SJSA1 (cell line): ENCODE measurements at regions not wholly inside any gene's neighbourhood (a gene's known extent, or its start where the extent isn't known, plus 50 kb on each side); places are given as distances from the start of the nearest gene placed in this dataset.

ENCODE experiments used
- DNase-seq, 2 experiments: peaks; one replicate each; pipeline ENCODE4 v3.0.0-alpha.2; 2015 to 2020; ENCODE audit warnings: low spot score in 2 of 2, low read depth in 1 of 2
- H3K27ac ChIP-seq: fragments of 250-450 bp; sonication (Bioruptor Pico); 2 replicates; pipeline ENCODE4 v1.5.1; 2020; ENCODE audit warnings: mild to moderate bottlenecking, moderate library complexity
- H3K27me3 ChIP-seq: fragments of 250-450 bp; sonication (Bioruptor Pico); replicated peaks from 2 replicates; pipeline ENCODE4 v1.5.1; 2020; ENCODE audit warnings: mild to moderate bottlenecking, moderate library complexity
- H3K36me3 ChIP-seq: fragments of 250-450 bp; sonication (Bioruptor Pico); 2 replicates; pipeline ENCODE4 v1.5.1; 2020; ENCODE audit warnings: mild to moderate bottlenecking
- H3K4me1 ChIP-seq: fragments of 250-450 bp; sonication (Bioruptor Pico); replicated peaks from 2 replicates; pipeline ENCODE4 v1.6.1; 2021; ENCODE audit warnings: mild to moderate bottlenecking
- H3K4me3 ChIP-seq: fragments of 250-450 bp; sonication (Bioruptor Pico); 2 replicates; pipeline ENCODE4 v1.5.1; 2020; ENCODE audit warnings: mild to moderate bottlenecking
- H3K9me3 ChIP-seq: fragments of 250-450 bp; sonication (Bioruptor Pico); replicated peaks from 2 replicates; pipeline ENCODE4 v1.5.1; 2020; ENCODE audit warnings: mild to moderate bottlenecking

- no peak overlapping the region for H3K27ac ChIP-seq
- H3K4me3 ChIP-seq: no peak overlapping the region
- H3K27me3 ChIP-seq: no peaks in the 10 kb centered on the region
- no peaks in the 10 kb centered on the region for H3K9me3 ChIP-seq
- no peaks in the 10 kb centered on the region for H3K36me3 ChIP-seq
- no peaks in the 10 kb centered on the region for H3K4me1 ChIP-seq
- no peak for DNase-seq
These were observed 110.7 kb upstream of the MTPN start for GRCh38 chr7:136087881-136088280.

DNA sequence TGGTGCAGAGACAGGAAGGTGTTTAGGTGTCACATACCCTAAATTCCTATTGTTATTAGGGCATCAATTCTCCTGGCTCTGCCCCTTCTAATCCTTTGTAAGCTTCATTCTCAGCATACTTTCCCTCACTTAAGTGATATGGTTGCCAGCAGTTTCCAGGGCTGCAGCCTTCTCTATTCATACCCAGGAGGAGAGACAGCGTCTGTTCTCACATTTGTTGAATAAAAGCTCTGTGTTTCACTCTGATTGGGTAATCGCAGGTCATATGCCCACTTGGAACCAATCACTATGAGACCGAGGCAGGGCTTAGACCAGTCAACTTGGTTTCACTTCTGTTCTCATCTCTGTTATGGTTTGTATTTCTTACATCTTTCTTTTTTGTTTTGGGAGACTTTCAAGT, 109.6 kb upstream of the MTPN start:
- H3K27me3 ChIP-seq: no peaks in the 10 kb centered on the region
- H3K9me3 ChIP-seq: no peaks in the 10 kb centered on the region
- no peaks in the 10 kb centered on the region for H3K4me1 ChIP-seq
- H3K27ac ChIP-seq: peak overlapping the region; percentile 19; the same call in 1 of the 2 replicates
- peak; percentile 67 to 78 for DNase-seq
- no peaks in the 10 kb centered on the region for H3K36me3 ChIP-seq
- peak overlapping the region; percentile 30 for H3K4me3 ChIP-seq

DNA sequence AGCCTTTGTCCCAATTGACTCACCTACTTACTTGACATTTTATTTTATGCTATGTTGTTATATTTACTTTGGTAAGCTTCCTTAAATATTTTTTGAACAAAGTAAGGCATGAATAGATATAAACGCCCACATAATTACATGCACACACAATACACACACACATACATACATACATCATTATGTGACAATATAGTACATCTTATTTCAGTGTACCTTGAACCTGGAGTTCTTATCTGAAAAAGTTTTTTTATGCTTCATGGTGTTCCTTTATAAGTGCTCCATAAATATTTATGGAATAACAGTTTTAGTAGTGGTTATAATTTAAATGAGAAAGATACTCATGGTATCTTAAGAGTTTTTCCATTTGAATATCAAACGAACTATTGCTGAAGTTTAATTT, 102.8 kb upstream of the MTPN start:
- Histone ChIP-seq H3K9me3 (no peaks in the 10 kb centered on the region), H3K4me3 (no peak overlapping the region), H3K4me1 (no peaks in the 10 kb centered on the region), H3K27ac (no peak overlapping the region), H3K36me3 (no peaks in the 10 kb centered on the region), H3K27me3 (no peaks in the 10 kb centered on the region)
- no peak for DNase-seq

GRCh38 chr7:136079478-136079892, 102.3 kb upstream of the MTPN start:
- Histone ChIP-seq H3K36me3 (no peaks in the 10 kb centered on the region), H3K4me3 (no peak overlapping the region), H3K4me1 (no peaks in the 10 kb centered on the region), H3K9me3 (no peaks in the 10 kb centered on the region), H3K27ac (no peak overlapping the region), H3K27me3 (no peaks in the 10 kb centered on the region)
- DNase-seq: no peak

DNA sequence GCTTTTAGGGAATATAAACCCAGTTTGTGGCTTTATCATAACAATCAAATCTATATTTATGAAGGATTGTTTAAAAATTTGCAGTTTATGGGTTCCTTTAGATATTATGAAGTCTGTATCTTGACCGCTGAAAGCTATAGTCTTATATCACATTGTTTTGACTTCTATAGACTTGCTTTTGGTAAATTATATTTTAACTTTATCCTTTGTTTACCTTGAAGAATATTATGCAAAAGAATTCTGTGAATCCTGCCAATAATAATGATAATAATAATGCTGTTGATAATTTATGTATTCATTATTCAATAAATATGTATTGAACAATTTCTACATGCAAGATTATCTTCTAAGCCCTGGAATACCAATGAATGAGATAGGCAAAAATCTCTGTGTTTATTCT, 101.9 kb upstream of the MTPN start:
- Histone ChIP-seq H3K27me3 (no peaks in the 10 kb centered on the region), H3K4me3 (no peak overlapping the region), H3K27ac (no peak overlapping the region), H3K4me1 (no peaks in the 10 kb centered on the region), H3K36me3 (no peaks in the 10 kb centered on the region), H3K9me3 (no peaks in the 10 kb centered on the region)
- no peak for DNase-seq

DNA sequence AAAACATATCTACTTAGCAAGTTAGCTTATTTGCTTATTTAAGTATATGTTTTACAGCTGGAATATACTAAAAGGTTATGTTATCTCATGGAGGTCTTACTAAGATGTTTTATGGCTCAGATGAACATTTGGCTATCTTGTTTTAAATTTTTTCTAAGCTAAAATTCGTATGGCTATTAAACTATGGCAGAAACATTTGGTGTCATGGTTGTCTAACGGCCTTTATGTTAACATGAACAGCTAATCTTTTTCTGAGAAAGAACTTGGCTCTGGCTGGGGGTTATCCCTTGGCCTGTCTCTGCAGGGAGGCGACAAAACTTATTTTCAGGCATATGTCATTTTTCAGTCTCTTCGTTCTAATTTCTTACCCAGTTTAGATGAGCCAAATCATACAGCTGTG, 101.5 kb upstream of the MTPN start:
- H3K9me3 ChIP-seq: no peaks in the 10 kb centered on the region
- no peaks in the 10 kb centered on the region for H3K27me3 ChIP-seq
- no peaks in the 10 kb centered on the region for H3K36me3 ChIP-seq
- H3K27ac ChIP-seq: no peak overlapping the region
- no peak overlapping the region for H3K4me3 ChIP-seq
- DNase-seq: no peak
- no peaks in the 10 kb centered on the region for H3K4me1 ChIP-seq

GRCh38 chr7:136076954-136077353, 99.8 kb upstream of the MTPN start:
- no peak overlapping the region for H3K4me3 ChIP-seq
- no peaks in the 10 kb centered on the region for H3K36me3 ChIP-seq
- no peak overlapping the region for H3K27ac ChIP-seq
- DNase-seq: no peak
- no peaks in the 10 kb centered on the region for H3K4me1 ChIP-seq
- no peaks in the 10 kb centered on the region for H3K9me3 ChIP-seq
- H3K27me3 ChIP-seq: no peaks in the 10 kb centered on the region

DNA sequence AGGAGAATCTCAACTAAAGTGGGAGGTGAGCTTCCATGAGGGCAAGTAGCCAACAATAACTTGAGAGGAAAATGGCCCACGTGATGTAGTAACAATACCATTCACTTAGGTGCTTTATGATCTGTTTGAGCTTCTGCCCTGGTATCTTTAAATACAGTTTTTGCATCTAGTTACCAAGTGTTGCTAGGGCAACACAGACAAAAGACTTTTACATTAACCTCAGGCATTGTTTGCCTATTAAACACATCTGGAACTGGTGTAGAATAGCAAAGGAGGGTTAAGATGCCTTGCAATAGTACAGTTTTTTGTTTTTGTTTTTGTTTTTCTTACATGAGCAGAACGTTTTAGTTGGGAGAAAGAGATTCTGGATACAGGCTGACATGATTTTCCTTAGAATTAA, 97.7 kb upstream of the MTPN start:
- no peak overlapping the region for H3K4me3 ChIP-seq
- H3K27ac ChIP-seq: no peak overlapping the region
- H3K4me1 ChIP-seq: no peaks in the 10 kb centered on the region
- H3K36me3 ChIP-seq: no peaks in the 10 kb centered on the region
- H3K9me3 ChIP-seq: no peaks in the 10 kb centered on the region
- no peaks in the 10 kb centered on the region for H3K27me3 ChIP-seq
- DNase-seq: no peak

GRCh38 chr7:136072447-136072846, 95.3 kb upstream of the MTPN start:
- Histone ChIP-seq H3K4me3 (no peak overlapping the region), H3K9me3 (no peaks in the 10 kb centered on the region), H3K36me3 (no peaks in the 10 kb centered on the region), H3K4me1 (no peaks in the 10 kb centered on the region), H3K27ac (no peak overlapping the region), H3K27me3 (no peaks in the 10 kb centered on the region)
- DNase-seq: no peak

DNA sequence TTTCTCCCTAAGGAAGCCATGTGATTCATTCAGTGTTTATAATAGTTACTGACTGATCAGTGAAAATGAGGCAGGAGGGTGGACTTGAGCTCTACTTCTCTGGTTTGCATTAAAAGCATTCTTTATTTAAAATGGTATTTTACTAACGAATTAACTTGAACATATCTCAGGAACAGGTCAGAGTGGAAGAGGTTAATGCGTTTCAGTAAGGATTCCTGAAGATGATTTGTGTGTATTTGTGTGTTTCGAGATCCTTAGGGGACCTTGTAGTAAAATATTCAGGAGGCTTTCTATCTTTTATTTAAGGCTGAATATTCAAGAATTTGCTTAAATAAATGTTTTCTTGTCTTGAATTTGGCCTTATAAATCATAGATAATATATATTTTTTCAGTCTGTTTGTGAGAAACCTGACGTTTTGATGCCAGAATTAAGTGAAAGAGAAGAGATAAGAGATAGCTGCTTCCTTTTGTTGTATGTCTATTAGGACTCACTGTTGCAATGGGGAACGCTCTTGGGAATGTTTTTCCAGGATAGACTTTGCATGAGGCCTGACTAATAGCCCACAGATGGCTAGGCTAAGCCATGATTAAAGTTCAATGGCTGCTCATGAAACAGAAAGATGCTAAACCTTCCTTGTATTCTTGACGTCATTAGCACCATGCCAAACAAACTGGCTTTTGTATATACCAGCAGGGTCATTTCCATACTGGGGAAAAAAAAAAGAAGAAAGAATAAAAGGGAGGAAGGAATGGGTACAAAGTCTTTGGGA, 93.8 kb upstream of the MTPN start:
- H3K36me3 ChIP-seq: no peaks in the 10 kb centered on the region
- no peaks in the 10 kb centered on the region for H3K9me3 ChIP-seq
- no peak overlapping the region for H3K27ac ChIP-seq
- no peaks in the 10 kb centered on the region for H3K4me1 ChIP-seq
- DNase-seq: no peak
- no peaks in the 10 kb centered on the region for H3K27me3 ChIP-seq
- no peak overlapping the region for H3K4me3 ChIP-seq

GRCh38 chr7:136069840-136070529, 92.8 kb upstream of the MTPN start:
- H3K36me3 ChIP-seq: no peaks in the 10 kb centered on the region
- no peaks in the 10 kb centered on the region for H3K27me3 ChIP-seq
- no peaks in the 10 kb centered on the region for H3K9me3 ChIP-seq
- DNase-seq: no peak
- H3K4me3 ChIP-seq: no peak overlapping the region
- no peak overlapping the region for H3K27ac ChIP-seq
- no peaks in the 10 kb centered on the region for H3K4me1 ChIP-seq

GRCh38 chr7:136067277-136067676, 90.1 kb upstream of the MTPN start:
- Histone ChIP-seq H3K27me3 (no peaks in the 10 kb centered on the region), H3K36me3 (no peaks in the 10 kb centered on the region), H3K27ac (no peak overlapping the region), H3K9me3 (no peaks in the 10 kb centered on the region), H3K4me1 (no peaks in the 10 kb centered on the region; the same call in 1 of the 2 replicates), H3K4me3 (no peak overlapping the region)
- no peak for DNase-seq

GRCh38 chr7:136066304-136067143, 89.4 kb upstream of the MTPN start:
- Histone ChIP-seq H3K27me3 (no peaks in the 10 kb centered on the region), H3K4me3 (no peak overlapping the region), H3K36me3 (no peaks in the 10 kb centered on the region), H3K27ac (no peak overlapping the region), H3K4me1 (no peaks in the 10 kb centered on the region; the same call in 1 of the 2 replicates), H3K9me3 (no peaks in the 10 kb centered on the region)
- DNase-seq: no peak
